ENCODE measurements at regions not wholly inside any gene's neighbourhood (a gene's known extent, or its start where the extent isn't known, plus 50 kb on each side); places are given as distances from the start of the nearest gene placed in this dataset.

- no peak for TF ChIP-seq CTCF (conservative IDR thresholded peaks at IDR 0.05 in 1 of 2, IDR thresholded peaks at IDR 0.05 in 1 of 2; ENCODE audit: extremely low read depth in 1 of 2, insufficient read depth in 1 of 2, low read depth in 1 of 2, low read length in 2 of 2)
- TF ChIP-seq EZH2 (IDR thresholded peaks at IDR 0.05; ENCODE audit: borderline replicate concordance, low read length): no peak
Measured at GRCh38 chr6:140494321-140495108, 1120.1 kb upstream of the CITED2 start.

Measured in mammary epithelial cell (primary cell).